ENCODE measurements at regions not wholly inside any gene's neighbourhood (a gene's known extent, or its start where the extent isn't known, plus 50 kb on each side); places are given as distances from the start of the nearest gene placed in this dataset.

GRCh38 chr3:81300324-81300927, 461.0 kb downstream of the GBE1 start:
- TF ChIP-seq POLR2A (IDR thresholded peaks at IDR 0.05) (no peak), CTCF (IDR thresholded peaks at IDR 0.05) (no peak), POLR2AphosphoS5 (IDR thresholded peaks at IDR 0.05) (no peak)

Measured in prostate gland (tissue), 2 donors.